ENCODE measurements at regions not wholly inside any gene's neighbourhood (a gene's known extent, or its start where the extent isn't known, plus 50 kb on each side); places are given as distances from the start of the nearest gene placed in this dataset.

- DNase-seq, result no peak
Observed at GRCh38 chr16:85312642-85313525, 200.6 kb upstream of the CIBAR2 start.

- DNase-seq, result no peak
Observed at GRCh38 chr16:85313526-85314301, 201.4 kb upstream of the CIBAR2 start.

- DNase-seq, result no peak
Observed at GRCh38 chr16:85314512-85314971, 202.3 kb upstream of the CIBAR2 start.

GRCh38 chr16:85315866-85316265, 203.6 kb upstream of the CIBAR2 start:
- DNase-seq, result no peak

GRCh38 chr16:85316321-85316919, 204.1 kb upstream of the CIBAR2 start:
- peak; percentile 15 to 27 for DNase-seq

- no peak for DNase-seq
Observed at GRCh38 chr16:85316944-85317343, 204.7 kb upstream of the CIBAR2 start.

- no peak for DNase-seq
Observed at GRCh38 chr16:85317704-85318103, 205.4 kb upstream of the CIBAR2 start.

GRCh38 chr16:85319208-85319983, 207.1 kb upstream of the CIBAR2 start:
- no peak for DNase-seq

- no peak for DNase-seq
Observed at GRCh38 chr16:85319984-85320440, 207.7 kb upstream of the CIBAR2 start.

GRCh38 chr16:85320677-85321385, 208.6 kb upstream of the CIBAR2 start:
- no peak for DNase-seq

- DNase-seq, result no peak
Observed at GRCh38 chr16:85321509-85322271, 209.4 kb upstream of the CIBAR2 start.

GRCh38 chr16:85323230-85323960, 211.1 kb upstream of the CIBAR2 start:
- no peak for DNase-seq

GRCh38 chr16:85323961-85324253, 211.6 kb upstream of the CIBAR2 start:
- DNase-seq, result no peak

- no peak for DNase-seq
Observed at GRCh38 chr16:85324488-85324887, 212.2 kb upstream of the CIBAR2 start.

- DNase-seq, result no peak
Observed at GRCh38 chr16:85326113-85326793, 214.0 kb upstream of the CIBAR2 start.

GRCh38 chr16:85326794-85327181, 214.5 kb upstream of the CIBAR2 start:
- DNase-seq, result no peak

GRCh38 chr16:85327731-85328675, 215.7 kb upstream of the CIBAR2 start:
- peak; percentile 48 for DNase-seq

GRCh38 chr16:85328676-85329058, 216.4 kb upstream of the CIBAR2 start:
- peak; percentile 35 to 37 for DNase-seq

Measured in NCI-H1930 (cell line).